Liver (tissue), 8 donors: ENCODE measurements at regions not wholly inside any gene's neighbourhood (a gene's known extent, or its start where the extent isn't known, plus 50 kb on each side); places are given as distances from the start of the nearest gene placed in this dataset.
"Not testable (repeated sequence)": the region's sequence is repeated elsewhere in the genome, so short reads cannot be mapped to it uniquely, and the experiment has no call there.

ENCODE experiments used
- DNase-seq: peaks from one replicate; pipeline ENCODE4 v3.0.0-alpha.2; 2017; ENCODE audit warnings: low spot score
- H3K27ac ChIP-seq, 2 donors: one replicate each; pipeline ENCODE4 v1.7.0; 2013; ENCODE audit warnings: inconsistent platforms in 2 of 2, low read length in 2 of 2, control low read depth in 1 of 2, low read depth in 1 of 2, mild to moderate bottlenecking in 1 of 2
- H3K27me3 ChIP-seq, 4 donors: one replicate each; pipeline versions ENCODE4 v1.6.1 to v1.7.0; 2013; ENCODE audit warnings: low read length in 3 of 4, inconsistent platforms in 1 of 4, mild to moderate bottlenecking in 1 of 4, moderate library complexity in 1 of 4; ENCODE audit not compliant: control insufficient read depth in 4 of 4, insufficient read depth in 4 of 4
- H3K36me3 ChIP-seq, 4 donors: one replicate each; pipeline versions ENCODE4 v1.6.1 to v1.7.0; 2013; ENCODE audit warnings: low read length in 3 of 4, mild to moderate bottlenecking in 3 of 4, low read depth in 1 of 4, moderate library complexity in 1 of 4; ENCODE audit not compliant: control insufficient read depth in 4 of 4, insufficient read depth in 3 of 4
- H3K4me1 ChIP-seq, 4 donors: one replicate each; pipeline versions ENCODE4 v1.6.1 to v1.7.0; 2013; ENCODE audit warnings: low read length in 3 of 4, mild to moderate bottlenecking in 3 of 4, moderate library complexity in 1 of 4; ENCODE audit not compliant: control insufficient read depth in 4 of 4, insufficient read depth in 4 of 4
- H3K4me3 ChIP-seq, 3 donors: one replicate each; pipeline versions ENCODE4 v1.6.1 to v1.7.0; 2013; ENCODE audit warnings: low read length in 3 of 3, control low read depth in 1 of 3, low read depth in 1 of 3, mild to moderate bottlenecking in 1 of 3
- H3K9ac ChIP-seq, 2 donors: one replicate each; pipeline ENCODE4 v1.7.0; 2013; ENCODE audit warnings: low read length in 2 of 2, mild to moderate bottlenecking in 2 of 2, moderate library complexity in 2 of 2, control low read depth in 1 of 2, low read depth in 1 of 2
- H3K9me3 ChIP-seq, 4 donors: one replicate each; pipeline versions ENCODE4 v1.6.1 to v1.7.0; 2013; ENCODE audit warnings: low read length in 3 of 4; ENCODE audit not compliant: control insufficient read depth in 4 of 4
- EGR1 ChIP-seq, 2 donors: IDR thresholded peaks; 2 replicates each; pipeline ENCODE4 v1.6.1; 2016 to 2018; ENCODE audit warnings: antibody characterized with exemption in 2 of 2, low read depth in 2 of 2
- FOXA1 ChIP-seq: IDR thresholded peaks from 2 replicates; pipeline ENCODE4 v1.6.1; 2016; ENCODE audit warnings: antibody characterized with exemption
- FOXA2 ChIP-seq: IDR thresholded peaks from 2 replicates; pipeline ENCODE4 v1.6.1; 2016; ENCODE audit warnings: antibody characterized with exemption
- HNF4G ChIP-seq: IDR thresholded peaks from 2 replicates; pipeline ENCODE4 v1.6.1; 2016; ENCODE audit warnings: antibody characterized with exemption
- JUND ChIP-seq, 2 donors: IDR thresholded peaks; 2 replicates each; pipeline ENCODE4 v1.6.1; 2016; ENCODE audit warnings: antibody characterized with exemption in 2 of 2
- NR2F2 ChIP-seq: IDR thresholded peaks from 2 replicates; pipeline ENCODE4 v1.6.1; 2016; ENCODE audit warnings: antibody characterized with exemption
- RAD21 ChIP-seq, 2 donors: IDR thresholded peaks; 2 replicates each; pipeline ENCODE4 v1.6.1; 2016; ENCODE audit warnings: antibody characterized with exemption in 2 of 2, mild to moderate bottlenecking in 2 of 2
- RXRA ChIP-seq, 2 donors: IDR thresholded peaks; 2 replicates each; pipeline ENCODE4 v1.6.1; 2017 to 2018; ENCODE audit warnings: antibody characterized with exemption in 2 of 2, mild to moderate bottlenecking in 1 of 2
- SP1 ChIP-seq: IDR thresholded peaks from 2 replicates; pipeline ENCODE4 v1.6.1; 2018; ENCODE audit warnings: antibody characterized with exemption, mild to moderate bottlenecking
- TAF1 ChIP-seq: conservative IDR thresholded peaks from 2 replicates; pipeline ENCODE4 v1.6.1; 2016; ENCODE audit warnings: antibody characterized with exemption, mild to moderate bottlenecking
- YY1 ChIP-seq: IDR thresholded peaks from 2 replicates; pipeline ENCODE4 v1.6.1; 2016; ENCODE audit warnings: antibody characterized with exemption, mild to moderate bottlenecking
- WGBS: extraction: QIAGEN DNeasy Blood & Tissue Kit; methylation state at CpG from one replicate; pipeline ENCODE4 v1.1.7; 2013; 5-methylcytosine and 5-hydroxymethylcytosine counted together
- TF ChIP-seq, protein P1 (sequence below): IDR thresholded peaks from 2 replicates; pipeline ENCODE4 v1.6.1; 2016; ENCODE audit warnings: antibody characterized with exemption, mild to moderate bottlenecking
- TF ChIP-seq, protein P2 (sequence below): IDR thresholded peaks from 2 replicates; pipeline ENCODE4 v1.6.1; 2016; ENCODE audit warnings: antibody characterized with exemption
- TF ChIP-seq, protein P3 (sequence below): fragments of 150-350 bp; IDR thresholded peaks from 2 replicates; pipeline ENCODE4 v1.5.1; 2017; ENCODE audit warnings: improper control_type of control experiment, low read depth, low read length; ENCODE audit not compliant: missing input control
- TF ChIP-seq, protein P4 (sequence below): IDR thresholded peaks from 2 replicates; pipeline ENCODE4 v1.6.1; 2016; ENCODE audit warnings: antibody characterized with exemption
- TF ChIP-seq, protein P5 (sequence below): IDR thresholded peaks from 2 replicates; pipeline ENCODE4 v1.6.1; 2016; ENCODE audit warnings: antibody characterized with exemption
- donor health status: healthy.
- donor health status: healthy.
- donor health status: healthy.
- donor health status: healthy.
- donor health status: healthy.

DNA sequence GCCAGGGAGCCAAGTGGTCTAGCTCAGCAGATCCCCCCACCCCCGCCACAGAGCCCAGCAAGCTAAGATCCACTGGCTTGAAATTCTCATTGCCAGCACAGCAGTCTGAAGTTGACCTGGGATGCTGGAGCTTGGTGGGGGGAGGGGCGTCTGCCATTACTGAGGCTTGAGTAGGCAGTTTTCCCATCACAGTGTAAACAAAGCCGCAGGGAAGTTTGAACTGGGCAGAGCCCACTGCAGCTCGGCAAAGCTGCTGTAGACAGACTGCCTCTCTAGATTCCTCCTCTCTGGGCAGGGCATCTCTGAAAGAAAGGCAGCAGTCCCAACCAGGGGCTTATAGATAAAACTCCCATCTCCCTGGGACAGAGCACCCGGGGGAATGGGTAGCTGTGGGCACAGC is 89.3 kb upstream of the ZNF678 start:
- H3K9me3 ChIP-seq, DNase-seq, H3K4me3 ChIP-seq, H3K36me3 ChIP-seq, H3K27me3 ChIP-seq, H3K27ac ChIP-seq, H3K4me1 ChIP-seq, H3K9ac ChIP-seq: not testable (repeated sequence)
- 27% methylated on average over 5 of the region's 5 CpGs for WGBS

DNA sequence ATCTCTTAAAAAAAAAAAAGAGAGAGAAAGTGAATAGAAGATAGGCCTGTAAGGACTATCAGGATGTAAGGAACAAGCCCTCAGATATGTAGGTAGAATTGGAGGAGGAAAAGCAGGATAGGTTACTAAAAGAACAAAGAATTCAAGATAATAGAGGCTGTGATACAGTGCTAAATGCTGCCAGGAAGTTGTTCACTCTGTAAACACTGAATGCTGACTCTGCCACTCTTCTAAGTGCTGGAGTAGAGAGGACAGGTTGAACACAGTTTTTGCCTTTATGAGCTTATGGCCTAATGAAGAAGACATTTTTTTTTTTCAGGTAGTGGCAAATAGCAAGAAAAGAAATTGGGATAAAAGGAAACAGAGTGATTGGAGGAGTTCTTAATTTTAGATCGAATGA is 90.6 kb upstream of the ZNF678 start:
- 86% methylated on average over 1 of the region's 1 CpG for WGBS
- H3K27ac ChIP-seq = no peak overlapping the region
- no peak for TF ChIP-seq EGR1 (IDR thresholded peaks at IDR 0.05; ENCODE audit: low read depth in 2 of 2)
- TF ChIP-seq TAF1 = no peak
- no peak for TF ChIP-seq SP1
- no peak for TF ChIP-seq FOXA2
- TF ChIP-seq, protein P1, sequence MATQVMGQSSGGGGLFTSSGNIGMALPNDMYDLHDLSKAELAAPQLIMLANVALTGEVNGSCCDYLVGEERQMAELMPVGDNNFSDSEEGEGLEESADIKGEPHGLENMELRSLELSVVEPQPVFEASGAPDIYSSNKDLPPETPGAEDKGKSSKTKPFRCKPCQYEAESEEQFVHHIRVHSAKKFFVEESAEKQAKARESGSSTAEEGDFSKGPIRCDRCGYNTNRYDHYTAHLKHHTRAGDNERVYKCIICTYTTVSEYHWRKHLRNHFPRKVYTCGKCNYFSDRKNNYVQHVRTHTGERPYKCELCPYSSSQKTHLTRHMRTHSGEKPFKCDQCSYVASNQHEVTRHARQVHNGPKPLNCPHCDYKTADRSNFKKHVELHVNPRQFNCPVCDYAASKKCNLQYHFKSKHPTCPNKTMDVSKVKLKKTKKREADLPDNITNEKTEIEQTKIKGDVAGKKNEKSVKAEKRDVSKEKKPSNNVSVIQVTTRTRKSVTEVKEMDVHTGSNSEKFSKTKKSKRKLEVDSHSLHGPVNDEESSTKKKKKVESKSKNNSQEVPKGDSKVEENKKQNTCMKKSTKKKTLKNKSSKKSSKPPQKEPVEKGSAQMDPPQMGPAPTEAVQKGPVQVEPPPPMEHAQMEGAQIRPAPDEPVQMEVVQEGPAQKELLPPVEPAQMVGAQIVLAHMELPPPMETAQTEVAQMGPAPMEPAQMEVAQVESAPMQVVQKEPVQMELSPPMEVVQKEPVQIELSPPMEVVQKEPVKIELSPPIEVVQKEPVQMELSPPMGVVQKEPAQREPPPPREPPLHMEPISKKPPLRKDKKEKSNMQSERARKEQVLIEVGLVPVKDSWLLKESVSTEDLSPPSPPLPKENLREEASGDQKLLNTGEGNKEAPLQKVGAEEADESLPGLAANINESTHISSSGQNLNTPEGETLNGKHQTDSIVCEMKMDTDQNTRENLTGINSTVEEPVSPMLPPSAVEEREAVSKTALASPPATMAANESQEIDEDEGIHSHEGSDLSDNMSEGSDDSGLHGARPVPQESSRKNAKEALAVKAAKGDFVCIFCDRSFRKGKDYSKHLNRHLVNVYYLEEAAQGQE = no peak
- TF ChIP-seq YY1 = no peak
- TF ChIP-seq HNF4G = no peak
- TF ChIP-seq, protein P2, sequence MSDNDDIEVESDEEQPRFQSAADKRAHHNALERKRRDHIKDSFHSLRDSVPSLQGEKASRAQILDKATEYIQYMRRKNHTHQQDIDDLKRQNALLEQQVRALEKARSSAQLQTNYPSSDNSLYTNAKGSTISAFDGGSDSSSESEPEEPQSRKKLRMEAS = no peak
- no peak for TF ChIP-seq RXRA (IDR thresholded peaks at IDR 0.05)
- TF ChIP-seq NR2F2 = no peak

DNA sequence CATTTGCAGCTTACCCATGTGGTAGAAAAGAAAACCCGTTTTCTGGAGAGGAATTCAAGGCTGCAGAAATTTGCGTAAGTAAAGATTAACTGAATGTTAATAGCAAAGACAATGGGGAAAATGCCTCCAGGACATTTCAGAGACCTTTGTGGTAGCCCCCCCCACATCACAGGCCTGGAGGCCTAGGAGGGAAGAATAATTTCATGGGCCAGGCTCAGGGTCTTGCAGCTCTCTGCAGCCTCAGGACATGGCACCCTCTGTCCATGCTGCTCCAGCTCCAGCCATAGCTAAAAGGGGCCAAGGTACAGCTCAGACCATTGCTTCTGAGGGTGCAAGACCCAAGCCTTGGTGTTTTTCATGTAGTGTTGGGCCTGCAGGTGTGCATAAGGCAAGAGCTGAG is 92.7 kb upstream of the ZNF678 start:
- Histone ChIP-seq H3K36me3 (no peaks in the 10 kb centered on the region), H3K9ac (no peak overlapping the region), H3K4me1 (no peaks in the 10 kb centered on the region), H3K27me3 (peaks cover 0 to 4% (median 0%) of the 10 kb centered on the region in 4 donors), H3K9me3 (no peaks in the 10 kb centered on the region), H3K27ac (no peak overlapping the region), H3K4me3 (no peak overlapping the region)
- no peak for DNase-seq
- WGBS = 93% methylated on average over 2 of the region's 2 CpGs
- TF ChIP-seq FOXA2 (no peak), YY1 (no peak), EGR1 (IDR thresholded peaks at IDR 0.05; ENCODE audit: low read depth in 2 of 2) (no peak), FOXA1 (no peak), TAF1 (no peak), RAD21 (IDR thresholded peaks at IDR 0.05) (no peak), SP1 (no peak), HNF4G (no peak), JUND (IDR thresholded peaks at IDR 0.05) (no peak)
- TF ChIP-seq, protein P3, sequence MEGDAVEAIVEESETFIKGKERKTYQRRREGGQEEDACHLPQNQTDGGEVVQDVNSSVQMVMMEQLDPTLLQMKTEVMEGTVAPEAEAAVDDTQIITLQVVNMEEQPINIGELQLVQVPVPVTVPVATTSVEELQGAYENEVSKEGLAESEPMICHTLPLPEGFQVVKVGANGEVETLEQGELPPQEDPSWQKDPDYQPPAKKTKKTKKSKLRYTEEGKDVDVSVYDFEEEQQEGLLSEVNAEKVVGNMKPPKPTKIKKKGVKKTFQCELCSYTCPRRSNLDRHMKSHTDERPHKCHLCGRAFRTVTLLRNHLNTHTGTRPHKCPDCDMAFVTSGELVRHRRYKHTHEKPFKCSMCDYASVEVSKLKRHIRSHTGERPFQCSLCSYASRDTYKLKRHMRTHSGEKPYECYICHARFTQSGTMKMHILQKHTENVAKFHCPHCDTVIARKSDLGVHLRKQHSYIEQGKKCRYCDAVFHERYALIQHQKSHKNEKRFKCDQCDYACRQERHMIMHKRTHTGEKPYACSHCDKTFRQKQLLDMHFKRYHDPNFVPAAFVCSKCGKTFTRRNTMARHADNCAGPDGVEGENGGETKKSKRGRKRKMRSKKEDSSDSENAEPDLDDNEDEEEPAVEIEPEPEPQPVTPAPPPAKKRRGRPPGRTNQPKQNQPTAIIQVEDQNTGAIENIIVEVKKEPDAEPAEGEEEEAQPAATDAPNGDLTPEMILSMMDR = no peak
- TF ChIP-seq, protein P1 = no peak
- TF ChIP-seq, protein P4, sequence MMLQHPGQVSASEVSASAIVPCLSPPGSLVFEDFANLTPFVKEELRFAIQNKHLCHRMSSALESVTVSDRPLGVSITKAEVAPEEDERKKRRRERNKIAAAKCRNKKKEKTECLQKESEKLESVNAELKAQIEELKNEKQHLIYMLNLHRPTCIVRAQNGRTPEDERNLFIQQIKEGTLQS = no peak
- TF ChIP-seq, protein P5, sequence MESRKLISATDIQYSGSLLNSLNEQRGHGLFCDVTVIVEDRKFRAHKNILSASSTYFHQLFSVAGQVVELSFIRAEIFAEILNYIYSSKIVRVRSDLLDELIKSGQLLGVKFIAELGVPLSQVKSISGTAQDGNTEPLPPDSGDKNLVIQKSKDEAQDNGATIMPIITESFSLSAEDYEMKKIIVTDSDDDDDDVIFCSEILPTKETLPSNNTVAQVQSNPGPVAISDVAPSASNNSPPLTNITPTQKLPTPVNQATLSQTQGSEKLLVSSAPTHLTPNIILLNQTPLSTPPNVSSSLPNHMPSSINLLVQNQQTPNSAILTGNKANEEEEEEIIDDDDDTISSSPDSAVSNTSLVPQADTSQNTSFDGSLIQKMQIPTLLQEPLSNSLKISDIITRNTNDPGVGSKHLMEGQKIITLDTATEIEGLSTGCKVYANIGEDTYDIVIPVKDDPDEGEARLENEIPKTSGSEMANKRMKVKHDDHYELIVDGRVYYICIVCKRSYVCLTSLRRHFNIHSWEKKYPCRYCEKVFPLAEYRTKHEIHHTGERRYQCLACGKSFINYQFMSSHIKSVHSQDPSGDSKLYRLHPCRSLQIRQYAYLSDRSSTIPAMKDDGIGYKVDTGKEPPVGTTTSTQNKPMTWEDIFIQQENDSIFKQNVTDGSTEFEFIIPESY = no peak
- TF ChIP-seq, protein P2 = no peak

More for the DNA sequence above, 90.6 kb upstream of the ZNF678 start:
- DNase-seq = no peak
- H3K9ac ChIP-seq = no peak overlapping the region
- no peaks in the 10 kb centered on the region for H3K4me1 ChIP-seq
- H3K4me3 ChIP-seq = no peak overlapping the region
- peaks cover 0 to 4% (median 0%) of the 10 kb centered on the region in 4 donors for H3K27me3 ChIP-seq
- H3K9me3 ChIP-seq = no peaks in the 10 kb centered on the region
- H3K36me3 ChIP-seq = no peaks in the 10 kb centered on the region
